Sigmoid colon (tissue), 6 donors: ENCODE measurements at regions not wholly inside any gene's neighbourhood (a gene's known extent, or its start where the extent isn't known, plus 50 kb on each side); places are given as distances from the start of the nearest gene placed in this dataset.

Experiments used
- DNase-seq: peaks from one replicate; pipeline ENCODE4 v3.0.0-alpha.2; 2019
- H3K27ac ChIP-seq, 4 donors: fragments of 200-600 bp; sonication (generic); one replicate each; pipeline ENCODE4 v1.5.1; 2016 to 2019; ENCODE audit warnings: mild to moderate bottlenecking in 1 of 4
- H3K27me3 ChIP-seq, 3 donors: fragments of 200-600 bp; sonication (generic); one replicate each; pipeline ENCODE4 v1.5.1; 2019; ENCODE audit warnings: mild to moderate bottlenecking in 1 of 3
- H3K36me3 ChIP-seq, 4 donors: fragments of 200-600 bp; sonication (generic); one replicate each; pipeline ENCODE4 v1.5.1; 2016 to 2019
- H3K4me1 ChIP-seq, 4 donors: fragments of 200-600 bp; sonication (generic); one replicate each; pipeline ENCODE4 v1.5.1; 2017 to 2019
- H3K4me3 ChIP-seq, 4 donors: fragments of 200-600 bp; sonication (generic); one replicate each; pipeline ENCODE4 v1.5.1; 2017 to 2019; ENCODE audit warnings: mild to moderate bottlenecking in 2 of 4, moderate library complexity in 1 of 4
- H3K9me3 ChIP-seq, 4 donors: fragments of 200-600 bp in 3 of 4; sonication (generic) in 3 of 4; one replicate each; pipeline versions ENCODE4 v1.5.1 to v1.6.1; 2013 to 2019
- CTCF ChIP-seq, 4 experiments: fragments of 450-650 bp in 3 of 4; fragments of 200-600 bp in 1 of 4; IDR thresholded peaks; one replicate each; pipeline ENCODE4 v1.5.1; 2016 to 2019; ENCODE audit warnings: antibody characterized with exemption in 4 of 4, mild to moderate bottlenecking in 3 of 4, moderate library complexity in 2 of 4
- EP300 ChIP-seq, 4 donors: sonication (generic); formaldehyde crosslinking; IDR thresholded peaks; one replicate each; pipeline ENCODE4 v1.6.1; 2017; ENCODE audit warnings: antibody characterized with exemption in 4 of 4
- POLR2A ChIP-seq, 2 donors: fragments of 450-650 bp; IDR thresholded peaks; one replicate each; pipeline ENCODE4 v1.6.1; 2016; ENCODE audit warnings: antibody characterized with exemption in 2 of 2, mild to moderate bottlenecking in 2 of 2, moderate library complexity in 2 of 2
- POLR2AphosphoS5 ChIP-seq, 4 donors: sonication (generic); formaldehyde crosslinking; IDR thresholded peaks; one replicate each; pipeline ENCODE4 v1.6.1; 2017; ENCODE audit warnings: antibody characterized with exemption in 4 of 4
- WGBS, 2 donors: extraction: QIAGEN DNeasy Blood & Tissue Kit; methylation state at CpG; one replicate each; pipeline ENCODE4 v1.1.7; 2013; 5-methylcytosine and 5-hydroxymethylcytosine counted together
- intact Hi-C: fragments of 100-400 bp; cut with DNase I; formaldehyde crosslinking; loops from one replicate; pipeline ENCODE4 v1.15.1; 2023
- donor health status: healthy with polysubstance abuse.
- donor health status: healthy.

- no peaks in the 10 kb centered on the region for H3K9me3 ChIP-seq
- H3K4me1 ChIP-seq, result no peaks in the 10 kb centered on the region
- no peak for DNase-seq
- no peaks in the 10 kb centered on the region for H3K36me3 ChIP-seq
- no peak overlapping the region for H3K27ac ChIP-seq
- 85 to 87% methylated on average over 8 of the region's 8 CpGs for WGBS, 2 donors
- H3K4me3 ChIP-seq, result no peak overlapping the region
- intact Hi-C loops, result no loop called here
- H3K27me3 ChIP-seq, result no peaks in the 10 kb centered on the region
- TF ChIP-seq POLR2A (IDR thresholded peaks at IDR 0.05) (no peak), POLR2AphosphoS5 (IDR thresholded peaks at IDR 0.05) (no peak), EP300 (IDR thresholded peaks at IDR 0.05) (no peak), CTCF (IDR thresholded peaks at IDR 0.05) (no peak)
Measured at GRCh38 chr18:29711932-29712331, 1330.6 kb downstream of the DSC3 start.

- DNase-seq, result no peak
- Histone ChIP-seq H3K4me1 (no peaks in the 10 kb centered on the region), H3K27me3 (no peaks in the 10 kb centered on the region), H3K9me3 (no peaks in the 10 kb centered on the region), H3K4me3 (no peak overlapping the region), H3K36me3 (no peaks in the 10 kb centered on the region), H3K27ac (no peak overlapping the region)
- TF ChIP-seq POLR2A (IDR thresholded peaks at IDR 0.05), result no peak
- no peak for TF ChIP-seq POLR2AphosphoS5 (IDR thresholded peaks at IDR 0.05)
- no peak for TF ChIP-seq EP300 (IDR thresholded peaks at IDR 0.05)
- TF ChIP-seq CTCF (IDR thresholded peaks at IDR 0.05), result no peak
- intact Hi-C loops, result no loop called here
- WGBS, 2 donors, result 93% methylated on average over 1 of the region's 1 CpG
Measured at GRCh38 chr18:29693334-29693733, 1349.2 kb downstream of the DSC3 start.

- no peak for DNase-seq
- no peak for TF ChIP-seq EP300 (IDR thresholded peaks at IDR 0.05)
- TF ChIP-seq POLR2A (IDR thresholded peaks at IDR 0.05), result no peak
- TF ChIP-seq CTCF (IDR thresholded peaks at IDR 0.05), result no peak
- TF ChIP-seq POLR2AphosphoS5 (IDR thresholded peaks at IDR 0.05), result no peak
- H3K36me3 ChIP-seq, result no peaks in the 10 kb centered on the region
- H3K27me3 ChIP-seq, result no peaks in the 10 kb centered on the region
- intact Hi-C loops, result no loop called here
- no peak overlapping the region for H3K27ac ChIP-seq
- H3K9me3 ChIP-seq, result peaks cover 0 to 1% (median 0%) of the 10 kb centered on the region in 4 donors
- 80 to 85% methylated on average over 4 of the region's 4 CpGs for WGBS, 2 donors
- no peak overlapping the region for H3K4me3 ChIP-seq
- H3K4me1 ChIP-seq, result no peaks in the 10 kb centered on the region
Measured at GRCh38 chr18:29681578-29681977, 1361.0 kb downstream of the DSC3 start.

GRCh38 chr18:29664278-29665036, 1378.1 kb downstream of the DSC3 start:
- no peak overlapping the region for H3K27ac ChIP-seq
- H3K27me3 ChIP-seq, result no peaks in the 10 kb centered on the region
- WGBS, 2 donors, result 17 to 44% methylated on average over 4 of the region's 4 CpGs
- H3K9me3 ChIP-seq, result no peaks in the 10 kb centered on the region
- no peak overlapping the region for H3K4me3 ChIP-seq
- TF ChIP-seq POLR2AphosphoS5 (IDR thresholded peaks at IDR 0.05), result no peak
- no peak for TF ChIP-seq EP300 (IDR thresholded peaks at IDR 0.05)
- TF ChIP-seq CTCF (IDR thresholded peaks at IDR 0.05), result no peak
- no peak for TF ChIP-seq POLR2A (IDR thresholded peaks at IDR 0.05)
- no peaks in the 10 kb centered on the region for H3K4me1 ChIP-seq
- no peaks in the 10 kb centered on the region for H3K36me3 ChIP-seq
- DNase-seq, result no peak
- intact Hi-C loops, result no loop called here

- 61 to 79% methylated on average over 3 of the region's 3 CpGs for WGBS, 2 donors
- DNase-seq, result no peak
- H3K36me3 ChIP-seq, result no peaks in the 10 kb centered on the region
- H3K27ac ChIP-seq, result no peak overlapping the region
- H3K4me1 ChIP-seq, result no peaks in the 10 kb centered on the region
- H3K27me3 ChIP-seq, result no peaks in the 10 kb centered on the region
- no peaks in the 10 kb centered on the region for H3K9me3 ChIP-seq
- TF ChIP-seq EP300 (IDR thresholded peaks at IDR 0.05) (no peak), CTCF (IDR thresholded peaks at IDR 0.05) (no peak), POLR2AphosphoS5 (IDR thresholded peaks at IDR 0.05) (no peak), POLR2A (IDR thresholded peaks at IDR 0.05) (no peak)
- no peak overlapping the region for H3K4me3 ChIP-seq
- intact Hi-C loops, result no loop called here
Measured at GRCh38 chr18:29661924-29662323, 1380.6 kb downstream of the DSC3 start.
